Fibroblast of the aortic adventitia (primary cell): ENCODE measurements at regions not wholly inside any gene's neighbourhood (a gene's known extent, or its start where the extent isn't known, plus 50 kb on each side); places are given as distances from the start of the nearest gene placed in this dataset.

Experiments
- DNase-seq: peaks from one replicate; pipeline ENCODE4 v3.0.0-alpha.2; 2010; ENCODE audit warnings: low read depth
- H3K4me3 ChIP-seq: 2 replicates; pipeline ENCODE4 v1.5.1; 2011; ENCODE audit warnings: low read depth, mild to moderate bottlenecking, control low read depth, low read length, moderate library complexity
- TF ChIP-seq, protein P1 (sequence below): IDR thresholded peaks from 2 replicates; pipeline ENCODE4 v1.5.1; 2011; ENCODE audit warnings: mild to moderate bottlenecking, low read length, control low read depth, inconsistent platforms; ENCODE audit not compliant: insufficient read depth

DNA sequence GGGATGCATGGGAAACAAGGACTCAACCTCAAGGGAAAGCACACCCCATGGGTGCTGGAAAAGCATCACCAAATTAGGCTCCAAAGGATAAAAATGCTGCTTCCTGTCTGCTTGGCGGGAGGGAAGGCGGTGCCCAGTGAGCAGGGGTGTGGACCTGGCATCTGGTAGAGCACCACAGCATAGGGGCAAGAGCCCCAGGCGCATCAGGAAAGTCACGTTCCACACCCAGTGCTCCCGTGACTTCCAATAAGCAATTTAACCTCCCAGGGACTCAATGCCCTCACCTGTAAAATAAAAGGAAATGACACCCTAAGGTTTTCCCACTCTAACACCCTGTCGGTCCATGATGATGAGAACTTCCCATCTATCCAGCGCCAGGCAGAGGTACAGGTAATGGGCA is 206.0 kb downstream of the SETD4 start:
- H3K4me3 ChIP-seq, result no peak overlapping the region
- TF ChIP-seq, protein P1, sequence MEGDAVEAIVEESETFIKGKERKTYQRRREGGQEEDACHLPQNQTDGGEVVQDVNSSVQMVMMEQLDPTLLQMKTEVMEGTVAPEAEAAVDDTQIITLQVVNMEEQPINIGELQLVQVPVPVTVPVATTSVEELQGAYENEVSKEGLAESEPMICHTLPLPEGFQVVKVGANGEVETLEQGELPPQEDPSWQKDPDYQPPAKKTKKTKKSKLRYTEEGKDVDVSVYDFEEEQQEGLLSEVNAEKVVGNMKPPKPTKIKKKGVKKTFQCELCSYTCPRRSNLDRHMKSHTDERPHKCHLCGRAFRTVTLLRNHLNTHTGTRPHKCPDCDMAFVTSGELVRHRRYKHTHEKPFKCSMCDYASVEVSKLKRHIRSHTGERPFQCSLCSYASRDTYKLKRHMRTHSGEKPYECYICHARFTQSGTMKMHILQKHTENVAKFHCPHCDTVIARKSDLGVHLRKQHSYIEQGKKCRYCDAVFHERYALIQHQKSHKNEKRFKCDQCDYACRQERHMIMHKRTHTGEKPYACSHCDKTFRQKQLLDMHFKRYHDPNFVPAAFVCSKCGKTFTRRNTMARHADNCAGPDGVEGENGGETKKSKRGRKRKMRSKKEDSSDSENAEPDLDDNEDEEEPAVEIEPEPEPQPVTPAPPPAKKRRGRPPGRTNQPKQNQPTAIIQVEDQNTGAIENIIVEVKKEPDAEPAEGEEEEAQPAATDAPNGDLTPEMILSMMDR, result no peak
- no peak for DNase-seq

DNA sequence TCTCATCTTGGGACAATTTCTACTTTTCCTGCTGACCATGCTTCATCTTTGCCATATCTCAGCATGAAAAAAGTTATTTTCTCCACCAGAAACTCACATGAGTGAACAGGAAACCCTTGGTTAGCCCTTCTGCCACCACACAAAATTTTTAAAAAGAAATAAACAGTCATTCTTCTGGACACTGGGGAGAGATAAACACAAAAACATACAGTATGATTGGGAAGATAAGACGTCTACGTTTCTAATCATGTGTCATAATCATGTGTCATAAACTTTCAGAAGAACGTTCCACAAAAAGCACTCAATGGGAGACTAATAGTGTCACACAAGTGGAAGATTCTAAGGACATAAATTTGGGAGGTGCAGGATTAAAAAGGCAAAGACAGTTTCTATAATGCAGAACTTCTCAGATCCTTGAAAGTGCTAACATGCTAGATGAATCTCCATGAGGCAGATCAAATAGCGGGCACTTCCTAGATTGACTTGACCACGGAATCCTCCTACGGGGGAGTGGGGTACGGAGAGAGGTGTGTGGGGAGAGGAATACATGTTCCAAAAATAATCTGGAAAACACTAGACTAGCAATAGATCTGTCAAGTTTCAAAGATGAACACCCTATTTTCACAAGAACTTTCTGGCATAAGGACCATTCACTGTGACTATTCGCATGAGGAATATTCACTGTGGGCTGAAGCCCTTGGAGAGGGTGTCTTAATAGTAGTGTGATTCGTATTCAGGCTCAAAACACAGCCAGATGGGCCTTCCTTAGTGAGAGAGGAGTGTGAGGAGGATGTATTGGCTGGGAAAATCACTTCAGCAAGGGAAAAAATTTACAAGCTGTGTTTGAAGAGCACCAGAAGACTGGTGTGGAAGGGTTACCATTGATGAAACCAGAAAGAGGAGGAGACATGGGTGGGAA is 206.7 kb downstream of the SETD4 start:
- H3K4me3 ChIP-seq, result no peak overlapping the region
- TF ChIP-seq, protein P1, result no peak
- DNase-seq, result no peak

DNA sequence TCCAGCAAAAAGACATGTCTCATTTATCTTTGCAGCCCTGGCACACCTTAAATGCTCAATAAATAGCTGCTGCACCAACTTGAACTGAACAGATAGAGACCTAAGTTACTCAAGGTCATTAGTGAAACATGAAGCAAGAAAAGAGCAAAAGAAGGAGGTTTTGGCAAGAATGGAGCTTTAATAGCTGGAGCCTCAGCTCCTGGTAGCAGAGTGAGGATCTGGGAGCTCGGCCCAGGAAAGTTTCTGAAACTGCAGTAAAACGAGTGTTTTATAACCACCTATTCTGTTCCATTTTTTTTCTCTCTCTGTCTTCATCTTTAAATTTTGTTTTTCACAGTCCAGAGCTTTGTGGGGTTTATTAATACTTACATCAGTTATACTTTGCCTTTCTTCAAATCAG is 207.5 kb downstream of the SETD4 start:
- no peak overlapping the region for H3K4me3 ChIP-seq
- peak; percentile 47 for DNase-seq
- TF ChIP-seq, protein P1, result no peak

DNA sequence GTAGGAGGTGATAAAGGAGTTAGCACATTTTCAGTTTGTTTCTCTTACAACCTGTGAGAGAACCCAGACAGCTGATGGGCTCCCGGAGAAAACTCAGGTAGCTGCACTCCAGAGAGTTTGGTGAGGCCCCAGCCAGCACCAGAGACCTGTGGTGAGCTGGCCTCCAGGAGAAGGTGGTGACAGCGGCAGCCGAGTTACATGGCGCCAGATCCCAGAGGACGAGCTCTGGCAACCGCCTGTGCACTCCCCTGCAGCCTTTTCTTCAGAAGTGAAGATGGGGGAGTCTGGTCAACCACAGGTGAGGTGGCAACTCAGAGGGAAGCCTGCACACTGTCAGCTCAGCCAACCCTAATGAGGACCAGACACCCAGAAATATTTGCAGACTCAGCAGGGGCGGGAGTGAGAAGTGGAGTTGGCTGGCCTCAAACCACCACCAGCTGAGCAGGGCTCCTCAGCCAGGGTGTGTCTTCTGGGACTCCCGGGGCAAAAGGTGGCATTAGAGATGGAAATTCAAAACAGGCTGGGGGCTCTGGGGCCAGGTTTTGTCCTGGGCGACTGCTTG is 209.7 kb downstream of the SETD4 start:
- TF ChIP-seq, protein P1, result no peak
- no peak for DNase-seq
- H3K4me3 ChIP-seq, result no peak overlapping the region

DNA sequence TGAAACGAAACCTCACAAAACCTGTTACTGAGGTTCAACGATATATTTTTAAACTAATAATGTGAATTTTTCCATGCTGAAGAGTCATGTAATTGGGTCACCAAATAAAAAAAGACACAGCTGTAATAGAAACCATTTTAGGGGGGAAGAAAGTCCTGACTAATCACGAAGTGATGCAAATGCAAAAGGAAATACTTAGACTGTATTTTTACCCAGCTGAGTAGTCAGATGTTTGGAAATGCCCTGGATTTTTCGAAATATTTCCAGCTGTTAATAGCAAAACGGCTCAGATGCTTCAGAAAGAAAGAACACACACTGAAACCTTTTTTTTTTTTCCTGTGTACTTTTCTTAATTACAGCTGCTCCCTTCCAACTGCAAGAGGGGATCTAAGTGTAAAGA is 210.3 kb downstream of the SETD4 start:
- TF ChIP-seq, protein P1, result no peak
- no peak overlapping the region for H3K4me3 ChIP-seq

DNA sequence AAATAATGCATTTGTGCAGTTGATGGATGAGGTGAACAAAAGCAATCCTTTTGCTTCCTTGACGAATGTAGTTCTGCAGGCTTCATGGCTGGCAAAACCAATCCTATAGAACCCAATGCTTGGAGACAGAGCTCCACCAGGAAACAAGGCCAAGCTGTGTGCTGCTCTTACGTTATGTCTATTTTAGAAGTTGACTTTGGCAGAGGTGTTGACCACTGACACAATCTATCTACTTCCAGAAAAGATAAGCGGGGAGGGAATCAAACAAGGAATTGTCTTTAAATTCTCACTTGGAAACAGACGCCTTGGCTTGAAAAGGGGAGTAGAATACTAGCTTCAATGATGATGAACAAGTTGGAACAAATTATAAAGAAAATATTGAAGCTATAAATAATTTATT is 211.2 kb downstream of the SETD4 start:
- TF ChIP-seq, protein P1, result no peak
- DNase-seq, result peak; percentile 95
- no peak overlapping the region for H3K4me3 ChIP-seq

More for the DNA sequence above, 210.3 kb downstream of the SETD4 start:
- peak; percentile 81 for DNase-seq
